SK-N-MC (cell line): ENCODE measurements at regions not wholly inside any gene's neighbourhood (a gene's known extent, or its start where the extent isn't known, plus 50 kb on each side); places are given as distances from the start of the nearest gene placed in this dataset.

Source experiments
- EZH2 ChIP-seq: fragments of 200-600 bp; sonication (generic); IDR thresholded peaks from one replicate; pipeline ENCODE4 v1.6.1; 2017; ENCODE audit warnings: antibody characterized with exemption
- FOXP2 ChIP-seq: optimal IDR thresholded peaks from 2 replicates; pipeline ENCODE3; 2011; ENCODE audit warnings: mild to moderate bottlenecking, moderate library complexity; ENCODE audit not compliant: insufficient read depth; ENCODE audit errors: extremely low read length, control extremely low read depth
- POLR2AphosphoS5 ChIP-seq: IDR thresholded peaks from 2 replicates; pipeline ENCODE4 v1.6.1; 2012; ENCODE audit warnings: mild to moderate bottlenecking, low read depth, low read length, borderline replicate concordance

- TF ChIP-seq EZH2 (no peak), POLR2AphosphoS5 (no peak), FOXP2 (no peak)
Measured at GRCh38 chr5:30100148-30100713, 1093.3 kb upstream of the CDH6 start.
